Stimulated activated CD4-positive, alpha-beta T cell treated with anti-CD3 and anti-CD28 coated beads, Interleukin-2, amount 100 ng/mL, for 24 hours (primary cell): ENCODE measurements at regions not wholly inside any gene's neighbourhood (a gene's known extent, or its start where the extent isn't known, plus 50 kb on each side); places are given as distances from the start of the nearest gene placed in this dataset.

Source experiments
- DNase-seq, 2 donors: peaks; one replicate each; pipeline ENCODE4 v3.0.0-alpha.2; 2020

DNA sequence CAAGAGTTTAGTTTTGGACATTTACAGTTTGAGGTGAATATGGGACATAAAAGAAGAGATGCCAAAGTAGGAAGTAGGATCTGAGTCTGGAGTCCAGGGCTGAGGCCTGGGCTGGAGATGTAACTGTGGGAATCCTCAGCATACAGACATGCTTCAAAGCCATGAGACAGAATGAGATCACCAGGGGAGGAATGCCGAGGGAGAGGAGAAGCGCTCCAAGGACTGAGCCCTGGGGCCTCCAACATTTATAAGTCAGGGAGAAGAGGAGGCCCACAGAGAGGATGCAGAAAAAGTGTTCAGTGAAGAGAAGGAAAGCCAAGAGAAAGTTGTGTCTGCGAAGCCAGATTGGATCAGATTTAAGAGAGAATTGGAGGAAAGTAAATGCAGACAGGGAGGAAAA is 277.5 kb upstream of the MYOCD start:
- DNase-seq = no peak

DNA sequence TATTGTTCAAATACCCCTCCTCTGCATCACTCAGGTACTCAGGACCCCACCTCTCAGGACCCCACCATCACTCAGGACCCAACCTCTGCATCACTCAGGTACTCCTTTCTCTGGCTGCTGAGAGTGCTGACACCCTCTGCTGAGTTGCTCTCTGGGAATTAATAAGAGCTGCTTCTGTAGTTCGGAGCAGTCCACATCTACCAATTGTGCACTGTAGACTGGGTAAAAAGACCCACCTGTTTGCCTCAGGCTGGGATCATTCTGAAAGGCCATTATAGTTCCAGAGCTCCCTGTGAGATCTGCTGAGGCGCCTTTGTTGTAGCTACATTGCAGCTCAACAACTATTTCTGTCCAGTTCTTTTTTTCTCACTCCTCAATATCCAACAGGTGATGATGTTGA is 276.3 kb upstream of the MYOCD start:
- no peak for DNase-seq

- no peak for DNase-seq
These were observed 275.1 kb upstream of the MYOCD start for GRCh38 chr17:12390631-12391030.

- DNase-seq = no peak
These were observed 274.2 kb upstream of the MYOCD start for GRCh38 chr17:12391468-12391867.

- DNase-seq = peak in 1 of 2 donors; percentile 12
These were observed 269.8 kb upstream of the MYOCD start for GRCh38 chr17:12395733-12396354.

DNA sequence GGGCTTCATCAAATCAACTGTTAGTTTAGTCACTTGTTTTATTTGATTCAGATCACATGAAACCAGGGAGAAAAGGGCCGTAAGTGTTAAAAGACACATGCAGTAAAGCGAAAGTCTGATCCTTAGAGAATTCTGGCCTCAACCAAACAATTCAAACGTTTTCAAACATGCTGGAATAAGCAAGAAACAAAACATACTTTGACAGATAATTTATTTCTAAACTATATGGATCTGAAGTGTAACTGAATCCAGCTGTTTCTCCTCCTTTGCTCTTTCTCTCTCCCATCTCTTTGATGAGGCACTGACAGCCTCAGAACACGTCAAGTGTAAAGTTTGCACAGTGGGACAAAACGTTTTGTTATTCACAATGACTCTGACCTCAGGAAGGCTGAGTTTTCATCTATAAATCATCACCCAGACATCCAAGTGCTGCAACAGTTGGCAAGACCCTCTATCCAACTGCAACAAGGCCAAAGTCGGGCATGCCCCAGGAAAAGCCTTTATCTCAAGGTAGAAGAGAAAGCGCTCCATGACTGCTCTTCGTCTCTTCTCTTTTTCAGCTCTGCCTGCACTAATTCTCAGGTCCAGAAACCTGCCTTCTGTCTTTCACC is 267.1 kb upstream of the MYOCD start:
- DNase-seq = no peak

GRCh38 chr17:12402963-12403622 is 262.6 kb upstream of the MYOCD start:
- no peak for DNase-seq

- no peak for DNase-seq
These were observed 261.8 kb upstream of the MYOCD start for GRCh38 chr17:12403881-12404398.

GRCh38 chr17:12406623-12407215 is 259.0 kb upstream of the MYOCD start:
- no peak for DNase-seq

GRCh38 chr17:12407495-12408252 is 258.0 kb upstream of the MYOCD start:
- no peak for DNase-seq

DNA sequence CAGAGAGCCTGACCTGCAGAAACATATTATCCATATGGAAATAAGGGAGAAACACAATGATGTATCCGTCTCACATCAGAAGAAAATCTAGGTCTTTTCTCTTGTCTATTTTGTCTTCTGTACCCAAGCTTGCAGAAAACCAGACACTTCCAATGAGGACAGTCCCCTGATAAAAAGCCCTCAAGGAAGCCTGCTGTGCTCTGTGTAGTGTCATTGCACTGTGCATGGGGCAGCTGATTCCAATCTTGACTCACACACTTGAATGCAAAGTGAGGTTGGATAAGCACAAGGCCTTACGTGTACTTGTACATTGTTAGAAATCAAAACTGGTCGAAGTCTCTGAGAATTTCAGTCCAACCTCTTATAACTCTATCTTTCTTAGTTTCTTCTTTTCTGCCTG is 256.6 kb upstream of the MYOCD start:
- DNase-seq = no peak

DNA sequence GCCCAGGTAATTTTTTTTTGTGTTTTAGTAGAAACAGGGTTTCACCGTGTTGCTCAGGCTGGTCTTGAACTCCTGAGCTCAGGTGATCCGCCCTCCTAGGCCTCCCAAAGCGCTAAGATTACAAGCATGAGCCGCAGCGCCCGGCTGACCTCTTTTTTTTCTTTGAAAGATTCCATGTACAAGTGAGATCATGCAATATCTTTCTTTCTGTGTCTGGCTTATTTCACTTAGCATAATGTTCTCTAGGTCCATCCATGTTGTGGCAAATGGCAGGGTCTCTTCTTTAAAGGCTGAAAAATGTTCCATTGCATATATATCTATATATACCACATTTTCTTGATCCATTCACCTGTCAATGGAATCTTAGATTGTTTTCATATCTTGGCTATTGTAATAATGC is 255.0 kb upstream of the MYOCD start:
- DNase-seq = no peak

GRCh38 chr17:12415031-12415430 is 250.7 kb upstream of the MYOCD start:
- no peak for DNase-seq

- no peak for DNase-seq
These were observed 244.6 kb upstream of the MYOCD start for GRCh38 chr17:12421077-12421476.

DNA sequence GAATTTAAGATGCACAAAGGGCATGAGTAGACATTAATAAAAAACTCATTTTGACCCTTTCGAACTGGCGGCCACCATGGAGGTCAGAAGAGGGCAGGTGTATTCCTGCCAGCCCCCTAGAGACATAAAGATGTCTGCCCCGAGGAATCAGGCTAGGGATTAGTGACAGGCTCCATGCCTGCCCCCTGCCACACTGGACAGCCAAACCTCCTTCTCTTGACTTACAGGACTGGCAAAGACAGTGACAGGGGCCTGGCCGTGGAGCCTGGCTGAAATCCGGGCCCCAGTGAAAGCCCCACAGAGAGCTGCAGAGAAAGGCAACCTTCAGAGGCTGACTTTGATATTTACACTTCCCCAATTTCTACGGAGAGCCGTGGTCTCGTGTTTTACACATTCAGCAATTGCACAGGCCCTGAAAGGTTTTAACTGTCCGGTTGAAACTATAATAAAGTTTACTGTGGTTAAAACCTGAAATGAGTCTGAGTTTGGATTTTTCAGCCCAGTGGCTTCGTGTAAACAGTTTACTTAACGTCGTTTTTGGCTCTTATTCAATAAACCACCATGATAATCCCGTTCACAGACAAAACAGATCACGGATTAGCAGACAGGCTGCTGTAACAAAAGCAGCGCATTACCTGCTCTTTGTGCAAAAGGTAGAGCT is 243.9 kb upstream of the MYOCD start:
- DNase-seq = no peak

DNA sequence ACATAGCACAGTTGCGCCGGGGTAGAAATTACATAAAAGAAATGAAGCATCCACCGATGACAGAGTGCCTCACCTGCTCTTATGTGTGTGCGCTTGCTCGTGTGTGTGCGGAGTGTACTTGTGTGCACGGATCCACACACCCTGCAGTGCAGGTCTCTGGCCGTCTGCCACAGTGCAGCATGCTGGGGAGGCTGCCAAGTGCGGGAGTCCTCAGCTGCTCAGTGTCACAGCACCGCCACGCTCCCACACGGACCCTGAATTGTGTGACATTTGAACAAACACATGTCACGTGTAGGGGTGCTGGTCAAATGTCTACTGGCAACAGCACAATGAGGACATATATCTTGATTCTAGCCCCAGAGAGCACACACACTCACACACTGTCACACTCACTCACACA is 243.0 kb upstream of the MYOCD start:
- DNase-seq = no peak

DNA sequence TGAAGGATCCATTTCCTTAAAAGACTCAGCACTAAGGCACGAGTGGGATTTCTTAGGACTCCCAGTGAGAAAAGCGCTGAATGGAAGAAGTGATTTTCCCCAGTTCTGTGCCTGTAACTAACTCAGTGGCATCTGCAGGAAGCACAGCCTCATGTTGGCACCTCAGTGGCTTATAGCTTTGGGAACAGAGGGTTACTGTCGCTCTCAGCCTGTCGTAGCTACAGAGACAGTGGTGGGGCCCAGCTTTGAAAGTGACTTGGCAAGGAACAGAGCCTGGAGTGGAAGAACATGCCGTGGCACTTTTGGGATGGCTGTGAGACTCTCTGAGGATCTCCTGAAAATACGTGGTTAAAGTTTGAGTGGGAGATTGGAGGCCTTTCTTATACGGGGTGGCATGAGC is 242.4 kb upstream of the MYOCD start:
- DNase-seq = no peak

DNA sequence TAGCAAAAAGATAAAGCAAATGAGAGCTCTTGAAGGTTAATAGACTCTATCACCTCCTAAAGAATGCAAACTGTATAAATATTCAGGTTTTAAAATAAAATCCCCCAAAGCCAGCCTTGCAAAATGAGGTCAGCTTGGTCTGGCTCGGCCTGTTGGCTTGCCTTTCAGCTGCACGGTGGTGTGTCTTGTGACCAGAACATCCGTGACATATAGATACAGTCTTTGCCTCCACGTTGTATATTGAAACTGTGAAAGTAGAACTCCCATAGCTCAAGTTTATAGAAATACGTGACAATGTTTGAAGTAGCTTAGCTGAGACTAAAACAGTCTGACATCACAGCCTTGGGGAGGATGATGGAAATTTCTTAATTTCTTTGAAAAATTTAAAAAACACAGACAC is 236.6 kb upstream of the MYOCD start:
- DNase-seq = no peak

- no peak for DNase-seq
These were observed 234.5 kb upstream of the MYOCD start for GRCh38 chr17:12431188-12431587.

DNA sequence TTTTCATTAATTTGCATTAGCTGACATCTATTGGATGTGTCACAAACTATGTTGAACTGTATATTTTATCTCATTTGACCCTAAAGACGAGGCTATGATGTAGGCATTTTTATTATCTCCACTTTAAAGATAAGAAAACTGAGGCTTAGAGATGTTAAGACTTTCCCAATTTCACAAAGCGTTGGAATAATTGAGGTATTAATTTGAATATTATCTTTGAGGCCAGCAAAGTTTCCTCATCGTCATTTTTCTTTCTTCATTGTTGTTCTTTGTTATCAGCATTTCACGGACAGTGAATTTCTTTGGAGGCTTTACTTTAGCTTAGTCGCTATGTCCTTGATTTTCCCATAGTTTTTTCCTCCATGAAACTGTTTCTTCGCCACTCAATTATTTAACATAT is 227.5 kb upstream of the MYOCD start:
- no peak for DNase-seq

GRCh38 chr17:12438813-12439586 is 226.7 kb upstream of the MYOCD start:
- no peak for DNase-seq

GRCh38 chr17:12445331-12445730 is 220.4 kb upstream of the MYOCD start:
- no peak for DNase-seq
